Adipocyte (in vitro differentiated cells): ENCODE measurements at regions not wholly inside any gene's neighbourhood (a gene's known extent, or its start where the extent isn't known, plus 50 kb on each side); places are given as distances from the start of the nearest gene placed in this dataset.

Experiments used
- DNase-seq: peaks from one replicate; pipeline ENCODE4 v3.0.0-alpha.2; 2015; ENCODE audit warnings: low read depth
- H3K27me3 ChIP-seq: replicated peaks from 2 replicates; pipeline ENCODE4 v1.7.0; 2013; ENCODE audit warnings: mild to moderate bottlenecking, low read length, moderate library complexity; ENCODE audit not compliant: control insufficient read depth, insufficient read depth
- H3K36me3 ChIP-seq: 2 replicates; pipeline ENCODE4 v1.7.0; 2013; ENCODE audit warnings: low read length, mild to moderate bottlenecking, moderate library complexity; ENCODE audit not compliant: control insufficient read depth, insufficient read depth, severe bottlenecking
- H3K4me1 ChIP-seq: 2 replicates; pipeline ENCODE4 v1.7.0; 2013; ENCODE audit warnings: mild to moderate bottlenecking, low read length, moderate library complexity; ENCODE audit not compliant: control insufficient read depth, insufficient read depth
- H3K4me3 ChIP-seq: 2 replicates; pipeline ENCODE4 v1.7.0; 2013; ENCODE audit warnings: mild to moderate bottlenecking, low read length, moderate library complexity
- H3K9ac ChIP-seq: 2 replicates; pipeline ENCODE4 v1.7.0; 2013; ENCODE audit warnings: mild to moderate bottlenecking, low read length, moderate library complexity
- H3K9me3 ChIP-seq: 2 replicates; pipeline ENCODE4 v1.7.0; 2013; ENCODE audit warnings: mild to moderate bottlenecking, low read length, moderate library complexity; ENCODE audit not compliant: control insufficient read depth

DNA sequence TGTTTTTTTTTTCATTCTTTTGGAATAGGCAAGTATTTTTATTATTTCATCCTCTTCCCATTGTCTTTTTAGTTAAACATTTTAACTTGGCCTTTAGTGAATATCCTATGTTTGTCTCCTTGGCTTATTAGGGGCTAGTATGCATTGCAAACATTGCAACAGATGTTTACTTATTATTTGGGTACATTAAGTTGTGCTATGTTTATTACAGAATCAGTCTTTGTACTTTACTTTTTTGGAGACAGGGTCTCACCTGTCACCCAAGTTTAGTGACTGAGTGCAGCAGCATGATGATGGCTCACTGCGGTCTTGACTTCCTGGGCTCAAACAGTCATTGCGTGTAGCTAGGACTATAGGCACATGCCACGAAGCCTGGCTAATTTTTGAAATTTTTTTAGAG is 51.1 kb upstream of the NUDT6 start:
- no peak for DNase-seq
- no peaks in the 10 kb centered on the region for H3K9me3 ChIP-seq
- peaks cover 9% of the 10 kb centered on the region for H3K36me3 ChIP-seq
- no peaks in the 10 kb centered on the region for H3K27me3 ChIP-seq
- no peak overlapping the region for H3K9ac ChIP-seq
- H3K4me3 ChIP-seq: no peak overlapping the region
- H3K4me1 ChIP-seq: no peaks in the 10 kb centered on the region

DNA sequence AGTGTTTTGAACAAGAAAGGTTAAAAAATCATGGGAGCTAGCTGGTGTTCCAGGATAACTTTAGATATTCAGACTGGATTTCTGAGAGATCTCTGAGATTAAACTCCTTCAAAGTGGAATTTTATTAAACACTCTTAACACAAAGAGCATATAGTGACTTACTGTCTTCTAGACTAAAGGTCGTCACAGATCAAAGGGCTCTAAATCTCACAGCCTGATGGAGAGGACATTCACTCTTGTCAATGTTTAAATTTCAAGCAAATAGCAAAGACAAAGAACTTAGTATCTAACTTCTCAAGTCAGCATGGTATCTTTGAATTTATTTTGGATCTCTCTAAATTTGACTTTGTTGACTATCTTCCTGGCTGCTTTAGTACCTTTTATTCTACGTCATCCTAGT is 53.7 kb upstream of the NUDT6 start:
- no peak for DNase-seq
- H3K4me1 ChIP-seq: no peaks in the 10 kb centered on the region
- H3K4me3 ChIP-seq: no peak overlapping the region
- peaks cover 29% of the 10 kb centered on the region for H3K36me3 ChIP-seq
- peaks cover 5% of the 10 kb centered on the region for H3K9me3 ChIP-seq
- H3K27me3 ChIP-seq: no peaks in the 10 kb centered on the region
- H3K9ac ChIP-seq: no peak overlapping the region

DNA sequence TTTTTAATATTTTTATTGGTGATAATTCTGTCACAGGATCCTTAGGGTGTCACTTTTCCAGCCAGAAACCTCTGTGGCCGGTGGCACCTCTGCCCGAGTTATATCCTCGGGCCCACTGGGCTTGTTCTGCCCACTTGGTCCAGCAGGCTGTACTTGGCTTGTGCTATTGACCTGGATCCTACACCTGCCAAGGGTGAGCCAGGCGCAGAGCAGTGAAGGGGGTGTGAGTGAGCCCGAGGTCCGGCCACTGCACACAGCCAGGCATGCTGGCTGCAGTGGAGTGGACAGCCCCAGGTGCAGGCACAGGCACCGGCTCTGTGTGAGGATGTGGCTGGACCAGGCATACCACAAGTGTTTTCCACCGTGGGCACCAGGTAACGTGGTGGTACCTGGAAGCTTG is 54.7 kb upstream of the NUDT6 start:
- H3K4me1 ChIP-seq: no peaks in the 10 kb centered on the region
- H3K9ac ChIP-seq: no peak overlapping the region
- peaks cover 32% of the 10 kb centered on the region for H3K36me3 ChIP-seq
- no peak overlapping the region for H3K4me3 ChIP-seq
- H3K9me3 ChIP-seq: peaks cover 6% of the 10 kb centered on the region
- DNase-seq: no peak
- no peaks in the 10 kb centered on the region for H3K27me3 ChIP-seq

DNA sequence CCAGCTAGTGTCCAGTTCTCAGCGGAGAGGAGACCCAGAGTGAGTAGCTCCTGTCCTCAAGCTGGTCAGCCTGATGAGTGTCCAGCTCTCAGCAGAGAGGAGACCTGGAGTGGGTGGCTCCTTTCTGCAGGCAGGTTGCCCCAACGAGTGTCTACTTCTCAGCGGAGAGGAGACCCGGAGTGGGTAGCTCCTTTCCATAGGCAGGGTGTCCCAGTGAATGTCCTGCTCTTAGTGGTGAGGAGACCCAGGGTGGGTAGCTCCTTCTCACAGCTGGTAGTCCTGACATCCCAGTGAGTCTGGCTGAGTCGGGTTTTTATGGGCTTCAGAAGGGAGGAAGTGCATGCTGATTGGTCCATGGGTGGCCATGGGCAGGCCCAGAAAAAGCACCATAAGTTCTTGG is 55.7 kb upstream of the NUDT6 start:
- Histone ChIP-seq H3K36me3 (peaks cover 32% of the 10 kb centered on the region), H3K4me3 (no peak overlapping the region), H3K9me3 (peaks cover 6% of the 10 kb centered on the region), H3K4me1 (no peaks in the 10 kb centered on the region), H3K27me3 (no peaks in the 10 kb centered on the region), H3K9ac (no peak overlapping the region)
- DNase-seq: no peak

DNA sequence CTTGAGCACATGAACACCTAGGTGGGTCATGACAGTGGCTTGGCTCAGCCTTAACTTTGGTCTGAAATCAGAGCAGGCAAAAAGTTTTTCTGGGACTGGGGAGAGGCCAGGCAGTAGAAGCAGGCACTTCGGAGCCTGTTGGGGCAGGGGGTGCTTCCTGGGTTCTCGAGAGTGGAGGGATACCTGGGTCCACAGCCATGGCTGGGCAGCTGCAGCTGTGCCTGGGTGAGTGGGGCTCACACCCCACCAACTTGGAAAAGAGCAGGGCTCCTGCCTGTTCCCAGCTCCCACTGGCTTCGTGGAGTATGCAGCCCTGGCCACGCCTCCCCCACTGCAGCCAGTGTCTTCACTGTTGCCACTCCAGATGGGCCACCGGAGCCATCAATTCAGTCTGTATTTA is 56.4 kb upstream of the NUDT6 start:
- Histone ChIP-seq H3K9ac (no peak overlapping the region), H3K9me3 (peaks cover 6% of the 10 kb centered on the region), H3K36me3 (peaks cover 32% of the 10 kb centered on the region), H3K4me3 (no peak overlapping the region), H3K4me1 (no peaks in the 10 kb centered on the region), H3K27me3 (no peaks in the 10 kb centered on the region)
- no peak for DNase-seq

- H3K27me3 ChIP-seq: no peaks in the 10 kb centered on the region
- peaks cover 6% of the 10 kb centered on the region for H3K9me3 ChIP-seq
- no peaks in the 10 kb centered on the region for H3K4me1 ChIP-seq
- H3K9ac ChIP-seq: no peak overlapping the region
- peaks cover 33% of the 10 kb centered on the region for H3K36me3 ChIP-seq
- no peak overlapping the region for H3K4me3 ChIP-seq
- no peak for DNase-seq
Measured at GRCh38 chr4:122980860-122981259, 58.5 kb upstream of the NUDT6 start.

- no peak for DNase-seq
- H3K9ac ChIP-seq: no peak overlapping the region
- H3K4me3 ChIP-seq: no peak overlapping the region
- H3K36me3 ChIP-seq: peaks cover 11% of the 10 kb centered on the region
- peaks cover 9% of the 10 kb centered on the region for H3K4me1 ChIP-seq
- no peaks in the 10 kb centered on the region for H3K27me3 ChIP-seq
- H3K9me3 ChIP-seq: peaks cover 15% of the 10 kb centered on the region
Measured at GRCh38 chr4:122988696-122989095, 66.3 kb upstream of the NUDT6 start.

DNA sequence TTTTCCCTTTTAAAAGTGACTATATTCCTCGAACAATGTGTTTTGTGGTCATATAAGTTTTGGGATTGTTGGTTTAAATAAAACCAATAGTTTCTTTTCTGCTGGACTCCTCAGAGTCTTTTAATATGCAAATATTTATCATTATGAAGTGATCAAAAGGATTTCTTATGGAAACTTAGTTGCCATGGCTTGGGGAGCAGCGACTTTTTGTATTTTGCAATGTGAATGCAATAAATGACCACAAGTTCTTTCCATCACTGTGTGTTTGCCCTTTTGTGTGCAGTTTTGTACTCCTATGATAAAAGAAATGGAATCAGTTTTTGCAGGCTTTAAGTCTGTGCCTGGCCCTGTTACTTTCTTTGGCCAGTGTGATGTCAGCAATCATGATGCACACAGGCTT is 68.5 kb upstream of the NUDT6 start:
- Histone ChIP-seq H3K36me3 (peaks cover 4% of the 10 kb centered on the region), H3K4me1 (peaks cover 9% of the 10 kb centered on the region), H3K27me3 (no peaks in the 10 kb centered on the region), H3K4me3 (no peak overlapping the region), H3K9me3 (peaks cover 15% of the 10 kb centered on the region), H3K9ac (no peak overlapping the region)
- DNase-seq: no peak

DNA sequence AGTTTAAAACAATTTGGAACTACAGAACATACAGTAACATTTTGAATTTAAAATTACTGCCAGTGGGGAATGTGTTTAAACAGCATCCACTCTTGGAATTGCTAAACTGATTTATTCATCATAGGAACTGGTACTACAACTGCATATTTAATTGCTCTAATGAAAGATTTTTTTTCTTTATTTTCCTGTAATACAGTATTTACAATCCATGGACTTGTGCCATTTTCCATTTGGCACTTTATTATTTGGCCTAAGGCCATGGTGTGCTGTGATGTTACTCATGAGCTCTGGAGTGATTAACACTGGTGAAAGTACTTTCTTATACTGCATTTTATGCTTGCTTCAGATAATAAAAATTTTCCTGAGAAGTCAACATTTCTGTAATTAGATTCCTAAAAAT is 69.7 kb upstream of the NUDT6 start:
- H3K9ac ChIP-seq: no peak overlapping the region
- no peak overlapping the region for H3K4me3 ChIP-seq
- H3K27me3 ChIP-seq: no peaks in the 10 kb centered on the region
- H3K36me3 ChIP-seq: peaks cover 2% of the 10 kb centered on the region
- DNase-seq: no peak
- peaks cover 15% of the 10 kb centered on the region for H3K9me3 ChIP-seq
- peaks cover 9% of the 10 kb centered on the region for H3K4me1 ChIP-seq

GRCh38 chr4:122992641-122993040 is 70.2 kb upstream of the NUDT6 start:
- Histone ChIP-seq H3K4me3 (no peak overlapping the region), H3K9me3 (peaks cover 10% of the 10 kb centered on the region), H3K27me3 (no peaks in the 10 kb centered on the region), H3K4me1 (peaks cover 9% of the 10 kb centered on the region), H3K36me3 (no peaks in the 10 kb centered on the region), H3K9ac (no peak overlapping the region)
- no peak for DNase-seq

DNA sequence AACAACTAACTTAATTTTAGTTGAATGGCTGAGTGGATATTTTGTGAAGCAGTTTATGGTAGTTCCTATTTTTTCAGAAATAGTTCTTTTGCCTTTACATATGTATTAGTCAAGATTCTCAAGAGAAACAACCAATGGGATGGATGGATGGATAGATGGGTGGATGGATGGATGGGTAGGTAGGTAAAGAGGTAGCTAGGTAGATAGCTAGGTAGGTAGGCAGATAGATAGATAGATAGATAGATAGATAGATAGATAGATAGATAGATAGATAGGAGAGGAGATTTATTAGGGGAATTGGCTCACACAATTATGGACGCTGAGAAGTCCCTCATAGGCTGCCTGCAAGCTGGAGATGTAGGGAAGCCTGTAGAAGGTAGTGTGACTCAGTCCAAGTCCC is 74.0 kb upstream of the NUDT6 start:
- Histone ChIP-seq H3K4me3 (no peak overlapping the region), H3K9me3 (no peaks in the 10 kb centered on the region), H3K4me1 (peaks cover 9% of the 10 kb centered on the region), H3K27me3 (no peaks in the 10 kb centered on the region), H3K9ac (no peak overlapping the region), H3K36me3 (no peaks in the 10 kb centered on the region)
- no peak for DNase-seq

- Histone ChIP-seq H3K27me3 (no peaks in the 10 kb centered on the region), H3K36me3 (no peaks in the 10 kb centered on the region), H3K9ac (no peak overlapping the region), H3K4me3 (no peak overlapping the region), H3K9me3 (no peaks in the 10 kb centered on the region), H3K4me1 (peaks cover under 1% of the 10 kb centered on the region)
- no peak for DNase-seq
Measured at GRCh38 chr4:122997463-122998101, 75.2 kb upstream of the NUDT6 start.
